NOMO-1 (cell line): ENCODE measurements at regions not wholly inside any gene's neighbourhood (a gene's known extent, or its start where the extent isn't known, plus 50 kb on each side); places are given as distances from the start of the nearest gene placed in this dataset.

Experiments used
- DNase-seq, 2 experiments: peaks; one replicate each; lab custom pipeline; 2025; ENCODE audit not compliant: unreplicated experiment in 2 of 2; lab: John Stamatoyannopoulos, UW

GRCh38 chr15:95565016-95565600 lies 765.4 kb upstream of the NR2F2 start:
- DNase-seq, result no peak

- no peak for DNase-seq
Observed at GRCh38 chr15:95565690-95566089, 764.8 kb upstream of the NR2F2 start.

DNA sequence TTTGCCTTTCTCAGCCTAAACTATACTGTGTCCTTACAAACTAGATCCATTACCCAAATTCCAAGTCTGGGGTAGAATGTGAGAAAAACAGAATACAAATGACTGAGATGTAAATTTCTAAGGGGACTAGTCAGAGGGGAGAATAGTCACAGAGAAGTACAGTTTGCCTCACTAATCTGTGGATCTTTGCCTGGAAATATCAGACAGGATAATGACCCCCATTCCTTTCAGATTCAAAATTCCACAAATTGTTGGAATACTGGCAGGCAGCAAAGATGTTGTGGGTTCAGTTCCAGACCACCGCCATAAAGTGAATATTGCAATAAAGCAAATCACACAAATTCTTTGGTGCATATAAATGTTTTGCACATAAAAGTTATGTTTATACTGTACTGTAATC lies 762.8 kb upstream of the NR2F2 start:
- DNase-seq, result no peak

GRCh38 chr15:95574053-95574452 lies 756.4 kb upstream of the NR2F2 start:
- DNase-seq, result no peak

DNA sequence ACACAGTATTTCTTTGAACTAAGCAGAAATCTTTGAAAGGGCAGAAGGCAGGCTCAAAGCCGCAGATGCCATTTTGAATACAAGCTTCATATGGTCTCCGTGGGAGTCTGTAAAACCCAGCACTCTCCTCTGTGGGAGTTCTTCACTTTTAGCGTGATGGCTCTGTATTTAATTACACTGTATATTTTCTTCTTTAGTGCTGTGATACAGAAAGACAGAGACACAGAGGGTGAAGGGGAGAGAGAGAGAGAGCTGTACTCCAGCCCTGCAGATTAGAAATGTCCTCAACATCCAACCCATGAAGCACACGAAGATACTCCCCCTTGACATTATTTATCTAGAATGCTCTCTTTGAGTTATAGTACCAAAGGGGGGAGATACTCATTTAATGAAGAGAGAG lies 752.6 kb upstream of the NR2F2 start:
- no peak for DNase-seq

DNA sequence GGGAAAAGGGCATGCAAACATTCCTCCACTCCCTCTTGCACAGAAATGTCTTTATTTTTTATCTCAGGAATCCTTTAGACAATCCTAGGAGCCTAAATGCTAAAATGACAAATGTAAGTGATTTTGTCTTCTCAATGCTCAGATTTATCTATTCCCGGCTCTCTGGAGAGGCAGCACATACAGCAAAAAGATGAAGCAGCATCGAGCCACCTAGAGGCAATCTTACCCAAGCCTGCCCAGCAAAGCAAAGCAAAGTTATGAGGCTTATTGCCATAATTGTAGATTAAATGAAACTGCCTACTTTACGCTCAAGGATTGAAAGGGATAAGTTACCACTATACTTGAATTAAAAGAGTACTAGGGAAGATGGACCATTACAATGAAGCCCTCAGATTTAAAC lies 750.4 kb upstream of the NR2F2 start:
- no peak for DNase-seq

DNA sequence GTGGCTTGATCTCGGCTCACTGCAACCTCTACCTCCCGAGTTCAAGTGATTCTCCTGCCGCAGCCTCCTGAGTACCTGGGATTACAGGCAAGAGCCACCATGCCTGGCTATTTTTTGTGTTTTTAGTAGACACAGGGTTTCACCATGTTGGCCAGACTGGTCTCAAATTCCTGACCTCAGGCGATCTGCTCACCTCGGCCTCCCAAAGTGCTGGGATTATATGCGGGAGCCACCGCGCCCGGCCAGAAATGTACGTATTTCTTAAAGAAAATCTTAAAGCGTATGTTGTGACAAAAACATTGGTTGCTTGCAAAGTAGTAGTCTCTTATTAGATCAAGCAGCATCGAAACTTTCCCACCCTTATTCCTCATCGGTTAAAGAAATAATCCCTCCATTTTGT lies 748.9 kb upstream of the NR2F2 start:
- DNase-seq, result no peak

DNA sequence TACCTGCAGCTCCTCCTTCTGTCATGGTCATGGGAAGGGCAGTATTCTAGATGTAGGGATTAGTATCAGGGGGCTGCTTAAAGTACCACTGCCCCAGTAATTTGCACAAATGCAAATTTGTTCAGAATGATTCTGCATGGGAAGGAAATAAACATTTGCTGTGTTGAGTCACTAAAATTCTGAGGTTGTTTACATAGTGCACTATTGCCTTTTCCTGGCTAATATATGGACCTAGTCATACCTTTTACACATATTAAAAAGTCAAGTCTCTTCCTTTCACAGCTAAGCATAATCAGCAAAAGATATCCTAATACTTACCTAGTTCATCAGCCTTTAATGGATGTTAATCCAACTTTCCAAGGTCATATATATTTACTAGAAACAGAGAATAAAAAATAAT lies 746.4 kb upstream of the NR2F2 start:
- DNase-seq, result no peak

- no peak for DNase-seq
Observed at GRCh38 chr15:95588056-95588455, 742.4 kb upstream of the NR2F2 start.

GRCh38 chr15:95590533-95591044 lies 739.9 kb upstream of the NR2F2 start:
- DNase-seq, result no peak

DNA sequence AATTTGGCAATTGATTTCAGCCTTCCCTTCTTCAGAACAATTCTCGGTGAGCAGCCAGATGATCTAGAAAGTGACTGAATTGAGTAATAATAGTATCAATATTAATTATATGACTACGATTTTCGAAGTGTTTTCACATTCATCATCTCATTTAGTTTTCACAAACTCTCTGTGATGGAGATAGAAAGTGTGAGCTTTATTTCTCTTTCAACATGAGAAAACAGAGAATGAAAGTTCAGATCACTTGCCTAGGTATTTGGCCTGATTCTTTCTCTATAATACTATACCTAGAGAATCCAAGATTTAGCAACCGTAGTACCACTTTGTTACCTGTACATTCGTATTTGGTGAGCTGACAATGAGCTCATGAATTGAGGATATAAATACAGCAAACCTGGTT lies 739.2 kb upstream of the NR2F2 start:
- DNase-seq, result no peak

DNA sequence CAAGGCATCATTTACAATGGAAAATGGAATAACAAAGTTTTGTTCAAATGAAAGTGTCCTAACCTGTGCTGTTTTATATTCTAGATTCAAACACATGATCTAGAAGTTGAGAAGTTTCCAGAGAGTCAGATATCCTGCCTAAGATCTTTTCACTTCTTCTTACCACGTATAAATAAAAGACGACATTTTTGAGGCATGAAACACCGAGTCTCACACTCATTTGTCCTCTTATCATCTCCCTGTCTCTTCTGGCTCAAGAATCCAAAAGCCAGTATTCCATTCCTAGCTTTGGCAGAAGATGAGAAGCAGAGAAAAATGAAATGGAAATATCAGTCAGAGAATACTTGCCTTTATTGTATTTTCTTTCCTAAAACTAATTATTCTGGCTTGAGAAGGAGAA lies 738.6 kb upstream of the NR2F2 start:
- DNase-seq, result no peak

GRCh38 chr15:95594496-95594895 lies 736.0 kb upstream of the NR2F2 start:
- DNase-seq, result no peak

DNA sequence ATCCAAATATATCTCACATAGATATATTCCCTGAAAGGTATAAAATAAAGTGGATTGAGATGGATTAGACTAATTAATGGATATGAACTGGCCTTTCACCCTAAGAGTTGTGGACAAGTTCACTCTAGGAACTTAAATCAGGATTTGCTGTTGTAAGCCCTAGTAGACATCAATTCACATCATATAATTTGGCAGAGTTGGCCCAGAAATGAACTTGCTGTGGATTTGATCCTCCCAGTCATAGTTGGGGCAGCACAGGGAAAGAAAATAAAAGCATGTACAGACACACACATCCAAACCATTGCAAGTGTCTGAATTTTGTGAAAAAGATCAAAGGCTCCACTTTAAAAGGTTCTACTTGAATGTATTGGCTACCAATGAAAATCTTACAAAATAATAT lies 734.7 kb upstream of the NR2F2 start:
- DNase-seq, result no peak

DNA sequence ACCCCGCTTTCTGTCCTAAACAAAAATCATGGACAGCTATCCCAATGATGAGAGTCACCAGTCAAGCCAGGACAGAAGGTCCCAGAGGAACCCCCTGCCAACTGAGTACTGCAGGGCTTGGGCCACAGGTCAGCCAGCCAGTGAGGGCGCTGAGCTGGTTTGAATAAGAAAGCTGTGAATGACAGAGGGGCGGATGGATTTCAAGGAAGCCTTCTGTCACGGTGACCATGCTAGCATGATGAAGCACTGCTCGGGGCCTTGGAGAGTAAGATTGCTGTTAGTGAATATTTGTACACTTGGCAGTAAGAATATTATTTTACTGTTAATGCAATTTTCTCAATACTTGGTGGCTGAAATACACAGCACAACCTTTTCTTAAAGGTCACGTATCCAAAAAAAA lies 734.0 kb upstream of the NR2F2 start:
- no peak for DNase-seq

DNA sequence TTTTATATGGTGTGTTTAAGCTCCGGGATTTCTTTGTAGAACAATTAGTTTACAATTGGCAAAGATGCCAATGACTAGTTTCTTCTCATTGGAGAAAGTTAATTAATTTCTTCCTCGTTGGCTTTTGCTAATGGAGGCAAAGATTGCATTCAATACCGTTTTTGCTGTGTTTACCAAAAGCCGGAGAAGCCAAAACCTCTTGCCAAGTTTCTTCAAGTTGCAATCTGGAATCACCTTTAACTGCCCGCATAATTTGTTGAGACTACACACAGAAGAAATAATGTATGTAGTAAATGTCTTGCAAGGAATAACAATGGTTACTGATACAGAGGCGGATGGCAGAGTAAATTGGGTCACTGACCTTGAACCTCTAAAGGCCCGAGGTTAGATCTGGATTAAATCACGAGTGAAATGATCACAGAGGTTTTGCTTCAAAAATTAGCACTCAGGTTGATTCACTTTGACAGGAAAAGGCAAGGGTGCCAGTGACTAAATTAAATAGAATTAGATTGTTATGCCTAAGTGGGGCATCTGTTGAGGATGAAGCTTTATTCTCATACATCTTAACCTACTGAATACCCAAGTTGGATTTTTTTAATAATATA lies 732.1 kb upstream of the NR2F2 start:
- no peak for DNase-seq

GRCh38 chr15:95600367-95600766 lies 730.1 kb upstream of the NR2F2 start:
- no peak for DNase-seq

DNA sequence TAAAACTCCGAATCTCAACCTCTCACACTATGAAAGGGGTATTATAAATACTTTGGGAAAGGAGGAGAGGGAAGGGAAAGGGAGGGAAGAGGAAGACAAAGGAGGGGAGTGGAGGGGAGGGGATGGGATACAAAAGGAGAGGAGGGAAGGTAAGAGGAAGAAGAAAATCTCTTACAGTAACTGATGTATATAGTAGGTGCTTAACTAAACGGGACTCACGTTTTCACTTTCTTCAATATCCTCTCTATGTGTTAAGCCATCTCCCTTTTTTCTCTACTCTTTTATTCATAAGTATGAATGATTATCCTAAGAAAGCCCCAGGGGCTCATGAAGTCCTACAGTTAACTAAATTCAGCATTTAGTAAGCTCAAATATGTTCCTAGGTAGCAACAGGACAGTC lies 729.6 kb upstream of the NR2F2 start:
- no peak for DNase-seq

DNA sequence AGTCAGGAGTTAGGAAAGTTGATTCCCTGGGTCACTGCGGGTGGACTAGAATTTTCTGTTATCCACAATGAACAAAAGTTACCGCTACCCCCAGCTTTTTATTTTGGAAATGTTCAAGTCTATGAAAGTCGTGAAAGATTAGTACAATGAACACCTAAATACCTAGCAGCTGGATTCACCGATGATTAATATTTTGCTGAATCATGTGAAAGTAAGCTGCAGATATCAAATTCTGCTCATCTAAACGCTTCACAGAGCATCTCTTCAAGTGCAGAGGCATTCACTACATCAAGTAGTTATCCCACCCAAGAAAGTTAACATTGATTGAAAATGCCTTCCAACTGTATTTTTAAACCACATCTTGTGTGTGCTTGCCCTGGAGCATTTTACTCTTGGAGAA lies 729.0 kb upstream of the NR2F2 start:
- DNase-seq, result no peak

- no peak for DNase-seq
Observed at GRCh38 chr15:95603802-95604201, 726.7 kb upstream of the NR2F2 start.

DNA sequence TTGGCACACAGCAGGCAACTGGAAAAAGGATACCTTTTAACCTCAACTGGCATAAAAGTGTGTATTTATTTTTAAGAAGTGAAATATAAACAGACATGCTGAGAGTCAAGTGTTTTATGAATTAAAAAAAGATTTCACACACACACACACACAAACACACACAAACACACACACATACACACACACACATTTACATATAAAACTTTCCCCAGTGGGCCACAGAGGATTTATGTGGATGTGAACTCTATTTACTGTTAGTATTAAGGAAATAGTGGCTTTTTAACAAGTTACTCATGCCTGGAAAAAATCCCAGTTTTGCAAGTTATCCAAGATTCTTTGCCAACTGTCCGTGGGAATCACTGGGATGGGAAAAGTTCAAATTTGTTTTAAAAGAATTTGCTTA lies 725.9 kb upstream of the NR2F2 start:
- DNase-seq, result no peak

DNA sequence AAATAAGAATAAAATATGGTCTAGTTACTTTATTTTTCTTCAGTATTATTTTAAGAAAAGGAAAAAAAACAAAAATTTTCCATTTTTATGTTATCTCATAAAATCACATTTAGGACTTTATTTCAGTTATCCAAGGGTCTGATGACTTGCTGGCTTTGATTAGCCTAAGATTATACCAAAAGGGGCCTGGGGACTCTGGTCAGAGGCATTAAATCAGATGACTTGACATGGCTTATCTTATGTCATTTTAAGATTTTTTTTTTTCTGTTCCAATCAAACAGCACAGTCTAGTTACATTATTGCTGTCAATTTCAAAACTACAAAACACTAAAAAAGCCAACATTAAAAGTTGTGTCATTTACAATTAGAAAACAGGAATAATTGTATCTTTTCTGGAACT lies 725.4 kb upstream of the NR2F2 start:
- no peak for DNase-seq

GRCh38 chr15:95606551-95606950 lies 723.9 kb upstream of the NR2F2 start:
- DNase-seq, result no peak
